ENCODE measurements at regions not wholly inside any gene's neighbourhood (a gene's known extent, or its start where the extent isn't known, plus 50 kb on each side); places are given as distances from the start of the nearest gene placed in this dataset.

DNA sequence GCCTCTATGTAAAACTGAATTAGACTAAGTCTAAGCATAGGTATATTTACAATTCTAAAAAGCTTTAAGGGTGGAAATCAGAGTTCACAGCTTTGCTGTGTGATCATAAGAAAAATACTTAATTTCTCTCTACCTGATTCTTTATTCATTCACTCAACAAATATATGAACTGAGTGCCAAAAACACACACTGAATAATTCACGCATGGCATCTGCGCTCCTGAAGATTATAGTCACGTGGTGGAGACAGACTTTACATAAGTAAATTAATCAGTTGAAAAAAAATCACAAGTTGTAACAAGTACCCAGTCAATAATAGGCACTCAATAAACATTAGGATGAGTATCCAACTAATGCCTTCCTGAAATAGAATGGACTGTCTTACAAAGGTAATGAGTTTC, 351.6 kb downstream of the METTL4 start:
- no peak for DNase-seq (ENCODE audit: low spot score)
- no peak for TF ChIP-seq CTCF (IDR thresholded peaks at IDR 0.05; ENCODE audit: extremely low read depth, missing control alignments)

GRCh38 chr18:2222270-2223185, 348.8 kb downstream of the METTL4 start:
- no peak for TF ChIP-seq CTCF (IDR thresholded peaks at IDR 0.05; ENCODE audit: extremely low read depth, missing control alignments)
- DNase-seq (ENCODE audit: low spot score) = no peak

- DNase-seq (ENCODE audit: low spot score) = no peak
These were observed 347.9 kb downstream of the METTL4 start for GRCh38 chr18:2223449-2223848.

DNA sequence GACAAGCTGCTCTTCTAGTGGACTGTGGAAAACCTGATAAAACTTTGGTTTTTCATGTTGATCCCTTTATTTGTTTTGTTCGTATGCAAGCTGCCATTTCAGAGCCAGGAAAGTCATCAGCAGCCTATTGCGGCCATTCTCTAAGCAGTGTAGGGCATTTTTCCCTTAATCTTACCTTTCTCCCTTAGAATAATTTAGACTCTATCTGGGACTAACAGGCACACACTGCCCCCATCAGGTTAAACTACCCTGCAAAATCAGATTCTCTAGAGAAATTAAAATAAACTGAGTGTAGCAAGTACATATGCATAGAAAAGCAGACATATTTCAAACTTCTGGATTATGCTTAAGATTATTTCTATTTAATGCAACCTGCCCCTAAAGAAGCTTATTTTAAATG, 347.5 kb downstream of the METTL4 start:
- TF ChIP-seq CTCF (IDR thresholded peaks at IDR 0.05; ENCODE audit: extremely low read depth, missing control alignments) = no peak
- DNase-seq (ENCODE audit: low spot score) = no peak

More at GRCh38 chr18:2223449-2223848, 347.9 kb downstream of the METTL4 start:
- no peak for TF ChIP-seq CTCF (IDR thresholded peaks at IDR 0.05; ENCODE audit: extremely low read depth, missing control alignments)

GRCh38 chr18:2236232-2236631, 335.1 kb downstream of the METTL4 start:
- no peak for TF ChIP-seq CTCF (IDR thresholded peaks at IDR 0.05; ENCODE audit: extremely low read depth, missing control alignments)
- DNase-seq (ENCODE audit: low spot score) = no peak

DNA sequence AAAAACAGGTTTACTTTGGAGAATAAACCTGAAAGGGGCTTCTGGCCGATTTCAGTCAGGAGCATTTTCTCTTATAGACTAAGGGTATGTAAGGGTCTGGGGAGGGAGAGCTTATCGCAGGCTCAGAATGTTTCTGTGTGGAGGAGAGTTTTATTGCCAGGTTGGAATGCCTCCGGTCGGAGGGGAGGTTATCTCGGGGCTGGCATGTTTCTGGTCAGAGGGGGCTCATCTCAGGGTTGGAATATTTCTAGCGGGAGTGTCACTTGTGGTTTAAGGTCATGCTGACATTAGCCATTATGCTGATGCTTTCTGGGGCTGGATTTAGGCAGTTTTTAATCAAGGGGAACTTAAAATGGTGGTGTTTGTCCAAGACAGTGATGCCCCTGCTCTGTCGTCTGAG, 333.6 kb downstream of the METTL4 start:
- no peak for DNase-seq (ENCODE audit: low spot score)
- no peak for TF ChIP-seq CTCF (IDR thresholded peaks at IDR 0.05; ENCODE audit: extremely low read depth, missing control alignments)

- DNase-seq (ENCODE audit: low spot score) = no peak
- no peak for TF ChIP-seq CTCF (IDR thresholded peaks at IDR 0.05; ENCODE audit: extremely low read depth, missing control alignments)
These were observed 331.0 kb downstream of the METTL4 start for GRCh38 chr18:2240311-2240705.

Measured in GM20000 (cell line).